Common myeloid progenitor, CD34-positive (primary cell): ENCODE measurements at regions not wholly inside any gene's neighbourhood (a gene's known extent, or its start where the extent isn't known, plus 50 kb on each side); places are given as distances from the start of the nearest gene placed in this dataset.

Source experiments
- CTCF ChIA-PET: fragments of 350-600 bp; sonication (Branson Sonifier 250); formaldehyde crosslinking; loops from one replicate; lab custom pipeline; 2021; ENCODE audit warnings: antibody characterized with exemption; lab: Charles Lee
- POLR2A ChIA-PET: fragments of 350-600 bp; sonication (Branson Sonifier 250); formaldehyde crosslinking; loops from one replicate; lab custom pipeline; 2021; ENCODE audit warnings: antibody characterized with exemption; lab: Charles Lee
- DNase-seq, 3 donors: peaks; one replicate each; pipeline versions ENCODE4 v3.0.0 to v3.0.0-alpha.2; 2013
- H3K27ac ChIP-seq, 2 experiments: 1 replicate in 1 of 2; 2 replicates in 1 of 2; pipeline ENCODE4 v1.7.0; 2013; ENCODE audit warnings: inconsistent platforms in 2 of 2, low read length in 2 of 2, mild to moderate bottlenecking in 2 of 2, low read depth in 1 of 2, moderate library complexity in 1 of 2; ENCODE audit not compliant: severe bottlenecking in 2 of 2, insufficient read depth in 1 of 2, poor library complexity in 1 of 2
- H3K27me3 ChIP-seq, 5 experiments: replicated peaks in 2 of 5; 1 replicate in 3 of 5; 2 replicates in 2 of 5; pipeline versions ENCODE4 v1.6.1 to v1.7.0; 2013; ENCODE audit warnings: low read length in 4 of 5, mild to moderate bottlenecking in 2 of 5, moderate library complexity in 2 of 5, inconsistent platforms in 1 of 5; ENCODE audit not compliant: insufficient read depth in 5 of 5, control insufficient read depth in 4 of 5
- H3K36me3 ChIP-seq, 4 experiments: 1 replicate in 2 of 4; 2 replicates in 2 of 4; pipeline versions ENCODE4 v1.6.1 to v1.7.0; 2013; ENCODE audit warnings: low read length in 3 of 4, control low read depth in 1 of 4, mild to moderate bottlenecking in 1 of 4; ENCODE audit not compliant: control insufficient read depth in 4 of 4, insufficient read depth in 4 of 4
- H3K4me1 ChIP-seq, 4 experiments: 1 replicate in 3 of 4; 2 replicates in 1 of 4; pipeline versions ENCODE4 v1.6.1 to v1.7.1; 2013; ENCODE audit warnings: low read length in 3 of 4, mild to moderate bottlenecking in 3 of 4, control low read depth in 1 of 4, inconsistent platforms in 1 of 4, moderate library complexity in 1 of 4; ENCODE audit not compliant: control insufficient read depth in 4 of 4, insufficient read depth in 4 of 4; ENCODE audit errors: control extremely low read depth in 1 of 4
- H3K4me3 ChIP-seq, 7 experiments: 1 replicate in 4 of 7; 2 replicates in 3 of 7; pipeline versions ENCODE4 v1.5.1 to v1.7.0; 2013; ENCODE audit warnings: mild to moderate bottlenecking in 7 of 7, low read length in 6 of 7, moderate library complexity in 6 of 7, inconsistent platforms in 2 of 7, low read depth in 2 of 7, control low read depth in 1 of 7; ENCODE audit not compliant: insufficient read depth in 4 of 7, control insufficient read depth in 1 of 7; ENCODE audit errors: extremely low read depth in 1 of 7
- H3K9me3 ChIP-seq, 5 experiments: 1 replicate in 4 of 5; 2 replicates in 1 of 5; pipeline versions ENCODE4 v1.6.1 to v1.7.1; 2013; ENCODE audit warnings: low read length in 4 of 5, mild to moderate bottlenecking in 2 of 5, inconsistent platforms in 1 of 5, low read depth in 1 of 5, moderate library complexity in 1 of 5; ENCODE audit not compliant: control insufficient read depth in 4 of 5, insufficient read depth in 2 of 5; ENCODE audit errors: control extremely low read depth in 1 of 5
- WGBS: methylation state at CpG from one replicate; pipeline ENCODE4 v1.1.5; 2013; ENCODE audit not compliant: insufficient coverage; 5-methylcytosine and 5-hydroxymethylcytosine counted together

DNA sequence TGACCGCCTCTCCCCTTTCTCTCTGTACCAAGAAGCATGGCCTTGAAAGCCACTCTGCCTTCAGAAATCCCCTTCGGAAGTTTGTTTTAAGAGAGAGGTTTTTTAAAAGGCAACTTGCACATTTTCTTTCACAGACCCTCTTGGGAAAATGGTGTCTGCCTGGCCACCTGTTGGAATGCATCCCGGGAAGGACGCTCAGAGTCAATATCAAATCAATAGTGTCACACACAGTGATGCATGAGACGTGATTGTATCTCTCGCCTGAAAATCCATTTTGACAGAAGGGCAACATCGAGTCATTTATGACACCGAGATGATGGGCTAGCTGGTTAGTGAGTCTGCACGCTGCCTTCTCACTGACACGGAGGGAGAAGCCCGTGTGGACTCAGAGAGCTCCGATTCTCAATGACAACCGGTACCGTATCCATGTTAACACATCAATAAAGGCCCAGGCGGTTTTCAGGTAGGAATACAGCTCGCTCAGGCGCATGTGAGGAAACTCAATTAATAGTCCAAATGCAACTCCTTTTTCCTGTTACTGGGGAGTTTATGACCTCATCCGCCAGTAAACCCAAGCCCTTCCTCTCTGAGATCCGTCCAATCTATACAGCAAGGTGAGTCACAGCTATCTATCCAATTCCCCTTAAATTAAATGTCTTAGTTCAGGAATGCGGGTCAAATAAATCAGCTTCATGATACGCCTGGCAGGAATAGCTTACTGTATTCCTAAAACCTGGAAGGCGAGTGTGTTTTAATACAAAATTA, 621.5 kb upstream of the MKI67 start:
- no peak for DNase-seq
- Histone ChIP-seq H3K36me3 (no peaks in the 10 kb centered on the region), H3K4me1 (no peaks in the 10 kb centered on the region), H3K27me3 (peaks cover 0 to 29% (median 6%) of the 10 kb centered on the region in 5 experiments), H3K9me3 (peaks cover 0 to 12% (median 0%) of the 10 kb centered on the region in 5 experiments), H3K4me3 (no peak overlapping the region), H3K27ac (no peak overlapping the region)
- 91% methylated on average over 19 of the region's 22 CpGs for WGBS
- POLR2A ChIA-PET, result no interaction called here
- CTCF ChIA-PET, result no interaction called here

GRCh38 chr10:128751284-128751683, 625.1 kb upstream of the MKI67 start:
- Histone ChIP-seq H3K27ac (no peak overlapping the region), H3K9me3 (peaks cover 0 to 12% (median 0%) of the 10 kb centered on the region in 5 experiments), H3K4me3 (no peak overlapping the region), H3K27me3 (peaks cover 0 to 18% (median 4%) of the 10 kb centered on the region in 5 experiments), H3K4me1 (no peaks in the 10 kb centered on the region), H3K36me3 (no peaks in the 10 kb centered on the region)
- WGBS, result 85% methylated on average over 7 of the region's 7 CpGs
- DNase-seq, result peak; percentile 1 to 15 (median 13)
- POLR2A ChIA-PET, result no interaction called here
- CTCF ChIA-PET, result no interaction called here

DNA sequence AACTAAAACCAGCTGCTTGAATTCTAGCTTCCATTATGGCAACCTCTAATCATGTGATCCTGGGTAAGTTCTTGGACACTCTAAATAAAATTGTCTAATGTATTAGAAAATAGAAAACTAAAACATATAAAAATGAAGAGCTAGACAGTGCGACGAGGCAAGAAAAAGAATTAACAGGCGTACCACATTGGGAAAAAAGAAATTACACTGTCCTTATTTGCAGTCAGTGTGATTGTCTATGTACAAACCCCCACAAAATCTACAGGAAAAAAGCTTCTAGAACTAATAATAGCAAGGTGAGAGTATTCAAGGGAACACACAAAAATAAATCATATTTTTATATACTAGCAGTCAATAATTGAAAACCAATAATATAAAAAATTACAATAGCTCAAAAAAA, 625.6 kb upstream of the MKI67 start:
- no peaks in the 10 kb centered on the region for H3K4me1 ChIP-seq
- no peaks in the 10 kb centered on the region for H3K36me3 ChIP-seq
- H3K9me3 ChIP-seq, result peaks cover 0 to 12% (median 0%) of the 10 kb centered on the region in 5 experiments
- no peak overlapping the region for H3K4me3 ChIP-seq
- DNase-seq, result no peak
- peaks cover 0 to 16% (median 2%) of the 10 kb centered on the region in 5 experiments for H3K27me3 ChIP-seq
- POLR2A ChIA-PET, result no interaction called here
- no peak overlapping the region for H3K27ac ChIP-seq
- no CpG with 5 or more reads among the region's 3 CpGs for WGBS
- CTCF ChIA-PET, result no interaction called here

DNA sequence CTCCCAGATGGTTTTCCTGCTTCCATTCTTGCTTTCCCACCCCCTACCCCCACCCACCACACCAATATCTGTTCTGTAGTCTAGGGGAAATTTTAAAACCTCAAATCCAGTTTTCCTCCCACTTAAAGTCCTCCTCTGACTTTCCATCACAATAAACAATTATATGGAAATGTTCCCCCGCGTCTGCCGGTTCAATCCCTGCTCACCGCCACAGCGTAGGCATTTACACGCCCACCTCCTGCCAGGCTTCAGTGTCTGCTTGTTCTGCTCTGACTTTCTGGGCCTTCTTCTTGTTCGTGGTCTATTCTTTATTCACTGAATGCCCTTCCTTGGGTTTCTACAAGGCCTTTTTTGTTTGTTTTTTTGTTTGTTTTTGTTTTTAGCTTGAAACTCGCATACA, 633.0 kb upstream of the MKI67 start:
- H3K4me1 ChIP-seq, result no peaks in the 10 kb centered on the region
- H3K9me3 ChIP-seq, result no peaks in the 10 kb centered on the region
- H3K36me3 ChIP-seq, result no peaks in the 10 kb centered on the region
- POLR2A ChIA-PET, result no interaction called here
- no peak overlapping the region for H3K4me3 ChIP-seq
- 98% methylated on average over 6 of the region's 8 CpGs for WGBS
- no peak for DNase-seq
- H3K27me3 ChIP-seq, result peaks cover 0 to 13% (median 0%) of the 10 kb centered on the region in 5 experiments
- CTCF ChIA-PET, result no interaction called here
- H3K27ac ChIP-seq, result no peak overlapping the region

DNA sequence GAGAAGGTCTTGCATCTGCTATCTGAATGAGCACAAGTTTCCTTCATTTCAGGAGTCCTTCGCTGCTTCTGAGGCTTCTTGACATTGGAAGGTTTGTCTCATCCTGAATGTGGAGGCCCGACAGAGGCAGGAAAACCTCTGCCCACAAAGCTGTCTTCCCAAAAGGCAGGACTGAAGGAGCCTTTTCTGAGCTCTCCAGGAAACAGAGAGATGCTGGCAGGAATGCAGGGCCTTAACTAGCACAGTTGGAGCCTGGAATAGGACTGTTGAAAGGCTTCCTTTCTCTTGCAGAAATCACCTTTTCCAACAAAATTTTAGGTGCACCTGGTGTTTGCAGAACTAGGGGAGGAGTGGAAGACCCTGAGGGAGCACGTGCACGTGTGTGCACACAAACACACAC, 637.4 kb upstream of the MKI67 start:
- no peaks in the 10 kb centered on the region for H3K9me3 ChIP-seq
- 45% methylated on average over 2 of the region's 4 CpGs for WGBS
- no peak overlapping the region for H3K27ac ChIP-seq
- no peaks in the 10 kb centered on the region for H3K4me1 ChIP-seq
- DNase-seq, result no peak
- POLR2A ChIA-PET, result no interaction called here
- no peak overlapping the region for H3K4me3 ChIP-seq
- no peaks in the 10 kb centered on the region for H3K36me3 ChIP-seq
- peaks cover 0 to 14% (median 0%) of the 10 kb centered on the region in 5 experiments for H3K27me3 ChIP-seq
- CTCF ChIA-PET, result no interaction called here

- 91% methylated on average over 10 of the region's 11 CpGs for WGBS
- CTCF ChIA-PET, result no interaction called here
- DNase-seq, result no peak
Observed at GRCh38 chr10:128764190-128764589, 638.0 kb upstream of the MKI67 start.

DNA sequence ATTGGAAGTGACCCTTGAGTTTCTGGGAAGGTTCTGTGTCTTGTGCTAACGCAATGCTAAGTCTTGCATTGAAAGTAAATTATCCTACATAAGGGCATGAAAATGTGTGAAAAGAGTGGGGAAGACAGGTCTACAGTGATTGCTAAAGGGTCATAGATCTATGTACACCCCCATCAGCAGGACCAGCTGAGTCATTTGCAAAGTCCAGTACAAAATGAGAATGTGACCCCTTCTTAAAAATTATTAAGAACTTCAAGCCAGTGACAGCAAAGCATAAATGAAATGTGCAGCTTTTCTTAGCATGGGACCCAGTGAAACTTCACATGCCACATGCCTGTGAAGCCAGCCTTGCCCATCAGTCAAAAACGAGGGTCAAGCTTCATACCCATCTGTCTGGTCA, 640.7 kb upstream of the MKI67 start:
- Histone ChIP-seq H3K36me3 (no peaks in the 10 kb centered on the region), H3K27ac (no peak overlapping the region), H3K4me1 (no peaks in the 10 kb centered on the region), H3K27me3 (peaks cover 0 to 14% (median 0%) of the 10 kb centered on the region in 5 experiments), H3K4me3 (no peak overlapping the region), H3K9me3 (peaks cover 0 to 2% (median 0%) of the 10 kb centered on the region in 5 experiments)
- no peak for DNase-seq
- ChIA-PET POLR2A (no interaction called here), CTCF (no interaction called here)
- 90% methylated on average over 2 of the region's 2 CpGs for WGBS

More at GRCh38 chr10:128764190-128764589, 638.0 kb upstream of the MKI67 start:
- Histone ChIP-seq H3K9me3 (no peaks in the 10 kb centered on the region), H3K27me3 (peaks cover 0 to 14% (median 0%) of the 10 kb centered on the region in 5 experiments), H3K27ac (no peak overlapping the region), H3K4me1 (no peaks in the 10 kb centered on the region), H3K36me3 (no peaks in the 10 kb centered on the region), H3K4me3 (no peak overlapping the region)
- POLR2A ChIA-PET, result no interaction called here
